ENCODE measurements at regions not wholly inside any gene's neighbourhood (a gene's known extent, or its start where the extent isn't known, plus 50 kb on each side); places are given as distances from the start of the nearest gene placed in this dataset.

GRCh38 chr21:27536319-27536718 lies 569.4 kb upstream of the ADAMTS5 start:
- Histone ChIP-seq H3K36me3 (replicated peaks in 1 of 2; ENCODE audit: insufficient read depth in 1 of 2, low read depth in 2 of 2) (no peaks in the 10 kb centered on the region), H3K4me1 (no peaks in the 10 kb centered on the region), H3K27ac (no peak overlapping the region), H3K27me3 (no peaks in the 10 kb centered on the region), H3K4me3 (no peak overlapping the region), H3K9me3 (no peaks in the 10 kb centered on the region)
- 86 to 91% methylated on average over 3 of the region's 3 CpGs for WGBS, 2 donors
- no peak for DNase-seq
- intact Hi-C loops (cut with DNase I), result no loop called here
- no peak for ATAC-seq
- TF ChIP-seq POLR2A (IDR thresholded peaks at IDR 0.05) (no peak), CTCF (IDR thresholded peaks at IDR 0.05) (no peak)

GRCh38 chr21:27535188-27535587 lies 568.3 kb upstream of the ADAMTS5 start:
- H3K36me3 ChIP-seq (replicated peaks in 1 of 2; ENCODE audit: insufficient read depth in 1 of 2, low read depth in 2 of 2), result no peaks in the 10 kb centered on the region
- H3K27me3 ChIP-seq, result no peaks in the 10 kb centered on the region
- intact Hi-C loops (cut with DNase I), result no loop called here
- TF ChIP-seq POLR2A (IDR thresholded peaks at IDR 0.05), result no peak
- TF ChIP-seq CTCF (IDR thresholded peaks at IDR 0.05), result no peak
- no peak for ATAC-seq
- DNase-seq, result no peak
- no peaks in the 10 kb centered on the region for H3K4me1 ChIP-seq
- no peak overlapping the region for H3K4me3 ChIP-seq
- WGBS, 2 donors, result 93 to 97% methylated on average over 4 of the region's 4 CpGs
- H3K9me3 ChIP-seq, result no peaks in the 10 kb centered on the region
- no peak overlapping the region for H3K27ac ChIP-seq

- DNase-seq (no peak), ATAC-seq (no peak)
- H3K36me3 ChIP-seq (replicated peaks in 1 of 2; ENCODE audit: insufficient read depth in 1 of 2, low read depth in 2 of 2), result no peaks in the 10 kb centered on the region
- no peak overlapping the region for H3K27ac ChIP-seq
- H3K9me3 ChIP-seq, result no peaks in the 10 kb centered on the region
- H3K4me1 ChIP-seq, result no peaks in the 10 kb centered on the region
- intact Hi-C loops (cut with DNase I), result no loop called here
- WGBS, 2 donors, result 60 to 71% methylated on average over 2 of the region's 2 CpGs
- no peak overlapping the region for H3K4me3 ChIP-seq
- TF ChIP-seq CTCF (IDR thresholded peaks at IDR 0.05) (no peak), POLR2A (IDR thresholded peaks at IDR 0.05) (no peak)
- no peaks in the 10 kb centered on the region for H3K27me3 ChIP-seq
Measured at GRCh38 chr21:27534206-27534605, 567.3 kb upstream of the ADAMTS5 start.

- Histone ChIP-seq H3K36me3 (replicated peaks in 1 of 2; ENCODE audit: insufficient read depth in 1 of 2, low read depth in 2 of 2) (no peaks in the 10 kb centered on the region), H3K9me3 (no peaks in the 10 kb centered on the region), H3K27me3 (no peaks in the 10 kb centered on the region), H3K27ac (no peak overlapping the region), H3K4me1 (no peaks in the 10 kb centered on the region), H3K4me3 (no peak overlapping the region)
- DNase-seq (peak; percentile 13 to 53 (median 35)), ATAC-seq (peak; percentile 70)
- TF ChIP-seq CTCF (IDR thresholded peaks at IDR 0.05), result no peak
- TF ChIP-seq POLR2A (IDR thresholded peaks at IDR 0.05), result no peak
- WGBS, 2 donors, result 42 to 44% methylated on average over 6 of the region's 6 CpGs
- intact Hi-C loops (cut with DNase I), result no loop called here
Measured at GRCh38 chr21:27532076-27532475, 565.2 kb upstream of the ADAMTS5 start.

- H3K4me1 ChIP-seq, result no peaks in the 10 kb centered on the region
- intact Hi-C loops (cut with DNase I), result no loop called here
- no peaks in the 10 kb centered on the region for H3K27me3 ChIP-seq
- TF ChIP-seq POLR2A (IDR thresholded peaks at IDR 0.05), result no peak
- no peak for TF ChIP-seq CTCF (IDR thresholded peaks at IDR 0.05)
- ATAC-seq (no peak), DNase-seq (no peak)
- no peak overlapping the region for H3K27ac ChIP-seq
- WGBS, 2 donors, result 43 to 60% methylated on average over 1 of the region's 1 CpG
- no peak overlapping the region for H3K4me3 ChIP-seq
- H3K36me3 ChIP-seq (replicated peaks in 1 of 2; ENCODE audit: insufficient read depth in 1 of 2, low read depth in 2 of 2), result no peaks in the 10 kb centered on the region
- no peaks in the 10 kb centered on the region for H3K9me3 ChIP-seq
Measured at GRCh38 chr21:27528697-27529096, 561.8 kb upstream of the ADAMTS5 start.
